ENCODE measurements at regions not wholly inside any gene's neighbourhood (a gene's known extent, or its start where the extent isn't known, plus 50 kb on each side); places are given as distances from the start of the nearest gene placed in this dataset.

GRCh38 chr12:91702843-91703425 lies 442.7 kb downstream of the BTG1 start:
- no peak for TF ChIP-seq CTCF (IDR thresholded peaks at IDR 0.05; ENCODE audit: low read length)
- TF ChIP-seq EZH2 (optimal IDR thresholded peaks at IDR 0.05; ENCODE audit: low read depth, low read length) = no peak
- no peak for TF ChIP-seq EZH2phosphoT487 (IDR thresholded peaks at IDR 0.05; ENCODE audit: low read length)
